WI38 (cell line): ENCODE measurements at regions not wholly inside any gene's neighbourhood (a gene's known extent, or its start where the extent isn't known, plus 50 kb on each side); places are given as distances from the start of the nearest gene placed in this dataset.

Source experiments
- H3K4me3 ChIP-seq: 2 replicates; pipeline ENCODE4 v1.5.1; 2011; ENCODE audit warnings: low read depth, mild to moderate bottlenecking, control low read depth, low read length
- CTCF ChIP-seq: IDR thresholded peaks from 2 replicates; pipeline ENCODE4 v1.5.1; 2012; ENCODE audit warnings: low read depth, mild to moderate bottlenecking, control low read depth, low read length

DNA sequence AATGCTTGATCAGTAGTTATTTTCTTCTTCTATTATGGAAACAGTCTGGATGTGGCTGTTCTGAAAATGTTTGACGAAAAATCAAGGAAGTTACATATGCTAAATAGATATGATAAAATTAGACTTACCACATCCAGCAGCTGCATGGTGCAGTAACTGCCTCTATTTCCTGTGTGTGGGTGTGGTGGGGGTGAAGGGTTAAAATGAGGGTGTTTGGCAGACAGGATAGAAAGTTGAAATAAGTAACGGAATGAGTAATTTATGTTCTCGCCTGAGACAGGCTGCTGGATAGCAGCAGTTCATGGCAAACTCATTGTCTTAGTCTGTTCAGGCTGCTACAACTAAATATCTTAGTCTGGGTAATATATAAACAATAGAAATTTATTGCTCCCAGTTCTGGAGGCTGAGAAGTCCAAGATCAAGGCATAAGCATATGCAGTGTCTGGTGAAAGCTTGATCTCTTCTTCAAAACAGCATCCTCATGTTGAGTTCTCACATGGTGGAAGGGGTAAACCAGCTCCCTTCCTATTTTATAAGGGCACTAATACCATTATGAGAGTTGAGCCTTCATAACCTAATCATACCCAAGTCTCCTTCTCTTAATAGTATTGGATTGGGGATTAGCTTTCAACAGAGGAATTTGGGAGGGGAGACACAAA, 1248.9 kb downstream of the SLITRK5 start:
- no peak for TF ChIP-seq CTCF
- no peak overlapping the region for H3K4me3 ChIP-seq

- no peak for TF ChIP-seq CTCF
- no peak overlapping the region for H3K4me3 ChIP-seq
These were observed 1254.8 kb downstream of the SLITRK5 start for GRCh38 chr13:88925954-88926353.

DNA sequence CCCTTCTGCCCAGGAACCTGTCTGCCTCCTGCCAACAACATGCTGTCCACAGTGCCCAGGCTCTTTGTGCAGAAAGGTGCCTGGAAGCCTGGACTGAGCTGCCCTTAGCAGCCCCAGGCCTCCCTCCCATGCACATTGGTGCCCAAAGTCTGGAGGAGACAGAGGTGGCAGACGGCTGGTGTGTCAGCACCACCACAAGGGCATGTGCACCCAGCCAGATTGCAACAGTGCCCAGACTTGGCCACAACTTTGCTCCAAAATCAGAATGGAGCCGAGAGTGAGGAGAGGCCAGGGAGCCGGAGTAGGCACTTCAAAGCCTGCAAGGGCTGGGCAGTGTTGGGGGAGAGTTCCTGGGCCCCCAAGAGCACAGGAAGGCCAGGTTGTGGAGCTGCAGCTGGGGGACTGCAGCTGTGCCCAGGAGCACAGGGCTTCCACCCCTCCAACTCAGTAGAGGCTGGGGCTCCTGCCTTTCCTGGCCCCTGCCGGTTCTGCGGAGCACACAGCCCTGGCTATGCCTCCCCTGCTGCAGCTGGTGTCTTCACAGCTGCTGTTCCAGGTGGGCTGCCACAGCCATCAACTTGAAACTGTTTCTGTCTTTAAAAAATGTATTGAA, 1255.8 kb downstream of the SLITRK5 start:
- no peak overlapping the region for H3K4me3 ChIP-seq
- TF ChIP-seq CTCF, result no peak

DNA sequence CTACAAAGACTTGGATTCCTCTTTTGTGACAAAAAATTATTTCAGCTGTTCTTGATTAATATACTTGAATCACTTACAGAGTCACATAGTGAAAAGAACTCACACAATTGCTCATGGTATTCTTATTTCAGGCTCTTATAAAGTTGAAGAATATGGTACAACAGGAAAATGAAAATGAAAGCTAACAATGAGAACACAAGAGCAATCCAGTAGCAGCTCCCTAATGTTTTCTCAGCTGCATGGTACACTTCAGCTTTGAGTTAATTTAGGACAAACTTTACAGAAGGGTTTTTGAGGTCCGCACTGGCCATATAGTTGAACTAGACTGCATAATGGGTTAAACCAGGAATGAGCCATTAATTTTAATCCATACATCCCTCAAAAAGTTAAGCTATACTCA, 1261.8 kb downstream of the SLITRK5 start:
- H3K4me3 ChIP-seq, result no peak overlapping the region
- TF ChIP-seq CTCF, result no peak

DNA sequence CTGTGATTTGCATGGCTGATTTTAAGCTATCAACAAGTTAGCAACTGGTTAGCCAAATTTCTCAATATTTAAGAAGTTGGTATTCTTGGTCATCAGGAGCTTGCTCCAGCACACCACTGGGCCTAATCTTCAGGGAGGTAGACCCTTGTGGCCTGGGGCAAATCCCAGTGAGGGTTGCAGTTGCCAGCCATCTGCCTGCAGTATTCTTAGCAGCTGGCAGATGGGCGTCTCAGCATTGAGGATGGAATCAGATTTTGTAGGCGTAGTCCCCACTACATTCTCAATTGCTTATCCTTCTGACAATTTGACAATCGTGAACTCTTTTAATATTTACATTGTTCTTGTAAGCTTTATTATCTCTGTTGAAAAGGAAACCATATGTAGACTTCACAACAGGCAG, 1266.2 kb downstream of the SLITRK5 start:
- no peak overlapping the region for H3K4me3 ChIP-seq
- TF ChIP-seq CTCF, result no peak

- no peak for TF ChIP-seq CTCF
- H3K4me3 ChIP-seq, result no peak overlapping the region
These were observed 1274.6 kb downstream of the SLITRK5 start for GRCh38 chr13:88945793-88946192.

- no peak overlapping the region for H3K4me3 ChIP-seq
- TF ChIP-seq CTCF, result no peak
These were observed 1277.3 kb downstream of the SLITRK5 start for GRCh38 chr13:88948501-88948900.
